ENCODE measurements at regions not wholly inside any gene's neighbourhood (a gene's known extent, or its start where the extent isn't known, plus 50 kb on each side); places are given as distances from the start of the nearest gene placed in this dataset.

DNA sequence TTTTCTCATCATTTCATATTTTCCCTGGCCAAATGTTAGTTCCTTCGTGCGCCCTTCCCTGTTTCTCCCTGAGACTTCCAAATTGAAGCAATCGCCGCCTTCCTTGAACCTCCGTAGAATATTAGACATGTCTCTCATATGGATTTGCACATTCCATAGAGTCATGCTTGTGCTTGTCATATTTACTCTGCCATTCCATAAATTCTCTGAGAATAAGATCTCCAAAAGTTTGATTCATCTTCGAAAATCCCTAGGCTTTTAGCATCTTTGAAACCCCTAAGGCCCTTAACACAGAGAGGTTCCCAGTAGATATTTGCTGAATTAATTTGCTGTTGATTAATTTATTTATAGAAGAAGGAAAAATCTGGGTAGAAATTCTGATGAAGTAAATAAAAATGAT lies 202.2 kb upstream of the PIK3C3 start:
- no peak for DNase-seq

DNA sequence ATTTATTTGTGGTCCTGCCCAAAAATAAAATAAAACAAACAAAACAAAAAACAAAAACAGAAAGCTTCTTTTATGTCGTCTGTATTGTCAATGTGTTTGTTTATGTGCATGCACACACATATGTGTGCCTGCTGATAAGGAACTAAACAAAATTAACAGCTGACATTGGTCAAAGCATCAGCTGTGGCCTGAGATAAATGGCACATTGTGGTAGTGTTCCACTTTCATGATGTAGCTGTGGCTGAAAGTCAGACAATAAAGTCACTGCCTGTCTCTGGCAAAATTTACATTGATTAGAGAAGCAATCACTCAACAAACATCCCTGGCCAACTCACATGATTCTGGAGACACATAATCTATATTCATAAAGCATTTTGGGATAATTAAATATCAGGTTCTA lies 203.4 kb upstream of the PIK3C3 start:
- DNase-seq, result no peak

DNA sequence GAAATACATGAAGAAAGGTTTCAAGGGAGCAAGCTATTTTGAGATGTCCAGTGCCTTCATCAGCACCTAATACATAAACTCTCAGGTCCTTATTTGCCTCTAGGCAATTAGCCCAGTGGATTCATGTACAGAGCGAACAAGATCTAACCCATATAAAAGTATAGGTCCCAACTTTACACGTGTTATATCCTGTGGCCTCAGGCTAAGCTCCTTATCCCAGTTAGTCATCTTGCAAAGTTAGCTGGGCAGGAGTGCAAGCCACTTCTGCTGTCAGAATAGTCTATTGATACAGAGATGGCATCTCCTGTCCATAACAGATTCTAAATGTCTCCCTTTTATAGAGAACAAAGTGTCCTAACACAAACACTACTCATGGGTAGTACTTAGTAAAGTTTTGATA lies 203.9 kb upstream of the PIK3C3 start:
- no peak for DNase-seq

DNA sequence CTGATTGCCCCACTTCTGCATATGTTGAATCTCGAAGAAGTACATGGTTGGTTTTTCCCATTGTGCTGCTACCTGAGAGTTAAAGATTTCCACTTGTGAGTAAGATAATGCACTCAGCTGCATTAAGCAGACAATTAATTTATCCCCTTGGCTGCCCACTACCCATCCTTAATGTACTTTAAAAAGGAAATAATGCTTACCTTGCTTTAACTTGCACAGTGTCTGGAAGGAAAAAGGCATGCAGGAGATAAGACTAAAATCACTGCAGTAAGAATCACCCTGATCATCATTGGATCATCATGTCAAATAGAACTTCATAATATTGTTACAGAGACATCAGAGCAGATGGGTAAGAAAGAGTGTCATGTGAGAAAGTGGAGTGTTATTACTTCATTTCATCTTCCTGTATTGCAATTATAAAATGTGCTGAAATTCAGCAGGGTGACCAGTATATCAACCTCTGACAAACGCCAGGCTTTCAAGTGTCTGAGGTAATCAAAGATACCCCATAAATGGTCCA lies 207.3 kb upstream of the PIK3C3 start:
- DNase-seq, result no peak

DNA sequence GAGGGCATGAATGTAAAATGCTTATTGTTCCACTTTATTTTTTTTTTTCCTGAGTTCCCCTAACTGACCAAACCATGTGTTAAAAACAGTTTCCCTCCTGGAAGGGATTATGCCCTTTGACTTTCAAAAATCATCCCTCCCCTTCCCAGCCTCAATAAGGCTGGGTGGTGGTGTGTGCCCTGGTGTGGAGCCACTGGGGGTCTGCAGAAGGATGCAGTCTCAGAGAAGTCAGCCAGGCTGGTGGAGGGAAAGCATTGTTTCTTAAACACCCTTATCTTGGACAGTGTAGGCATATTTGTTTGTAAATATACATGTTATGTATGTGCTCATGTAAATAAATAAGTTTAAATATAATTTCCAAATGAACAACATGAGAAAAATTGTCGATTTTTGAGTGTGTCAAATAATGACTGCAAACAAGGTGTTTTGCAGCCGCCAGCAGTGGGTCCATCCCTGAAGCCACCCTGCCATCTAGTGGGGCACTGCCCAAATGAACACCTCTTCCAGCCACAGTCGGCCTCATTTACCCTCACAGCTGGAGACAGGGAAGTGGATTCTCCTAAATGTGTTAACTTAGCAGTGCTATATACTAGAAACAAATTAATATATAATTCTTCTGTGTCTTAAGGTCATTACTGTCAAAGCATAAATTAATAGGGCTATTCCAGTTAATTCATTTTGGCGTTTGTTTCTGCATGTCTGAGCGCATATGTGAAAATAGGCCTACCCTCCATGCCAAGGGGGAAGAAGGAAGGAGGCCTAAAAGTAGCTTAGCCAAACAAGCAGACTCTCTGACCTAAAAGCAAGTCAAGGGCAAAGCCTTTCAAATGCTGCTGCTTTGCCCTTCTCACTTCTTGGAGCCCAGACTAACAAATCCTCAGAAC lies 209.6 kb upstream of the PIK3C3 start:
- DNase-seq, result no peak

DNA sequence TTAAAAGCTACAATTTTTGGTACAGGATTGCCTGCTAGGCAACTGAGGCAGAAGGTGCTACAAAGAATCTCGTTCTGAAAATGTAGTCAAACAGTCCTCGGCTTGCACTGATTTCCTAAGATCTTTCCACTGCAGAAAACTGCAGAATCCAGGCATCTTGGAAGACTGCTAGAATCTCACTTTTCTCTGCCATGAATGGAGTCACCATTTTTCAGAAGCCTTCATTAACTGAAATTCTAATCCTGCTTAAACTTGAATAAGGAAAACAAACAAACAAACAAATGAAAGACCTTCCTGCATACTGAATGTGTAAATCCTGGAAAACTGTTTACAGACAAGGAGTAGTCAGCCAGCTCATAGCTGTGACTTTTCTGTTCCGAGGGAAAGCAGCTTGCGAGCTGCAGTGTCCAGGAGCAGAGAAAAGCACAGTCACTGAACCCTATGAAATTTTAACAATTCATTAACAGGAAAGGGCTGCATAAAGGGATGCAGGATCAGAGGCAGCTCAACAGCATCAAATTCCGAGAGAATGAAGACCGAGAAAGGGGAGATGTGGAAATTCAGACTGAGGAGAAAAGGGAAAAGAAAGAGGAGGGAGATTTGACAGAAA lies 210.5 kb upstream of the PIK3C3 start:
- no peak for DNase-seq

DNA sequence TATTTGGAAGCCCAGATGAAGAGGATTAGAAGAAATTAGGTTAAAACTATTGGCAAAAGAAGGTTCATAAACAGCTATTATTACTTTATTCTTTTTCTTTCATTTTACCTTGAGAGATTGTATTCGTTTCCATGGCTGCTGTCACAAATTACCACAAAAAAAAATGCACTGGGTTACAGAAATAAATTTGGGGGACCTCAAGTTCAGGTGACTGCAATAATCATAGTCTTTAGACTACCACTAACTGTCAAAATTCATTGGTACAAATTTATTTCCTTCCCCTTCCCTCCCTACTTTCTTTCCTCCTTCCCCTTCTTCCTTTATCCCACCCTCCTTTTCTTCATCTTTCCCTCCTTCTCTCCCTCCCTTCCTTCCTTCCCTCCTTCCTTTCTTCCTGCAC lies 217.8 kb upstream of the PIK3C3 start:
- DNase-seq, result no peak

DNA sequence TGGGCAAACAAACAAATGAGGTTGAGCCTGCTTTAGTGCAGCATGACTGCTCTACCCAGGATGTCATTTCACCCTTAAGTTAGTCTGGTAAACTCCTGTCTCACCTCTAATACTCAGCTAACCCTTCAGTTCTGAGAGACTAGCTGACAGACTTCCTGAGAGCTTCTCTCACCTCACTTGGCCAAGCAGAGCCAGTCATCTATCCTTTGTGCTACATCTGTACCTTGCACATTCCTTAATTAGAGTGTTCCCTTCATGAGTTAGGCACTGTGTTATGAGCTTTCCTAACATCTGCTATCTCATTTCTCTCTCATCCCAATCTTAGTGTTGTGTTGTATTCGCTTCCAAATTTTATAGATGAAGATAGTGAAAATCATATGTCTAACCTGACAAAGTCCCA lies 220.1 kb upstream of the PIK3C3 start:
- DNase-seq, result no peak

DNA sequence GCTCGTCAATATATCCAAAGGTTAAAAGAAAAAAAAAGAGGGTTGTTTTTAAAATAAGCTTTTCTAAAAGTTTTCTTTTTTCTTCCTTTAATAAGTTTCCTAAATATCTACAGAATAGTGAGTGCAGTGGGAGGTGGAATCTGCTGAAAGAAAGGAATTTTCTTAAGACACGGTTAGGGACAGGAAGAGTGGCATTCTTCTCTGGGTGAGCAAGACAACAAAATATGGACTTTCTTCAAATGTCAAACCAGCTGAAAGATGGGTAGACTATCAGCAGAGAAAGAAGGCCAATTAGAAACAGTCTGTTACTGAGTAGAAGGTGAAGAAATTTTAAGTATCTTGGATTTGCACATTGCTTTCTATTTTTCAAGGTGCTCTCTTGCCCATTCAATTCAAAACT lies 222.7 kb upstream of the PIK3C3 start:
- DNase-seq, result no peak

DNA sequence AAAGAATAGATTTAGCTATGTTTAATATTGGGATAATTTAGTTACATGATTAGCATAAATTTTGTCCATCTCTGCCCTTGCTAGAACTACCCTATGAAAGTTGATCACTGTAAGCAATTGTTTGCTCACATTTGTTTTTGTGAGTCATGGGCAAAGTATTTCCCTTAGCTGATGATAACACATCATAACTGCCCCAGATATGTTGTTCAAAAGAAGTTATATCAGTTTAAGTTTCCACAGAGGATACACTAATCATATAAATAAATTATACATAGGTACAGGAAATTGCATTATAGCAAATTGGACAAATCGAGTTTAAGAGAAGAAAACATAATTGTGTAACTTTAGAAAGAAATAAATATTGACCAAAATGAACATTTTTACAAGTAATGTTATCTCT lies 223.2 kb upstream of the PIK3C3 start:
- DNase-seq, result no peak

DNA sequence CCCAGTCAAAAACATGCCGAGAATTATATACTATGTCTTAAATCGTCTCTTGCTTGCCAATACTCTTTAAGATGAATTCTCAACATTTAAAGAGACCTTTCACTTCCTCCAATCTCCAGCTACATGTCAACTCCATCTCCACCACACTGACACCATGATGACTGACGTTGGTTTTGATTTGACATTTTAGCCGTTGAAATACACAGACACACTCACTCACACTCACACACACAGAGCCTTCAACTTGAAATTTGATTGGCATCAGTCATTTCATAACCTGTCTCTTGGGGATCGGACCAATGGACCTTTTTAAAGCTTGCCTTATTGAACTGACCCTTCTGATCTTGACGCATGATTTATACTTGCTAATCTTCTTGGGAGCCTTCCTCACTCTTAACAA lies 230.8 kb upstream of the PIK3C3 start:
- DNase-seq, result no peak

DNA sequence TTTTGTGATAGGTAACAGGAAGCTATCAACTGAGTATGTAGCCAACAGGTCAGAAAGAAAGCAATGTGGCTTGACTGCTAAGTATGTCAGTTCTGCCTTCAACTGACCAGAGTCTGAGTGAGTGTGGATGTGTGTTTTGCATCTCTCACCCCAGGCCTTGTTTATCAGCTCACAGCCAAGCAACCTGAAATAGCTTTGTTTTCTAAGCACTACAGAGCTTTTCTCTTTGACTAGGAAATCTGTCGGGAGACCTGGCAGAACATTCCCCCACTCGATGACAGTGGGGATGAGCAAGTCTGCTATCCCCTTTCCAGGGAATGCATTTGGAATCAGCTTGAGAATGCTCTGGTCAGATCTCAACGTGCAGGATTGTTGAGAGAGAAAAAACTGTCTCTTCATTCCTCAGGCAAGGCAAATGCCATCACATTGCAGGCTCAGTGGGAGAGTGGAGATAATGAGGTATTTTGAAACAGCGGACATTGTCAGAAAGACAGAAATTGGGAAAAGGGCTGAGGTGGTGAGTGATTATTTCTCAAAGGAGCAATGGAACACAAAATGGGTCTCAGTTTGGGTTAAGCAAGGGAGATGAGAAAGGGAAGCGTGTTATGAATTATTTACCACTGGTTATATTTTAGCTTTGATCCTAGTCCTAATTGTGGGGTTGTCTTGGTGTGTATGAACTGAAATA lies 233.8 kb upstream of the PIK3C3 start:
- DNase-seq, result no peak

DNA sequence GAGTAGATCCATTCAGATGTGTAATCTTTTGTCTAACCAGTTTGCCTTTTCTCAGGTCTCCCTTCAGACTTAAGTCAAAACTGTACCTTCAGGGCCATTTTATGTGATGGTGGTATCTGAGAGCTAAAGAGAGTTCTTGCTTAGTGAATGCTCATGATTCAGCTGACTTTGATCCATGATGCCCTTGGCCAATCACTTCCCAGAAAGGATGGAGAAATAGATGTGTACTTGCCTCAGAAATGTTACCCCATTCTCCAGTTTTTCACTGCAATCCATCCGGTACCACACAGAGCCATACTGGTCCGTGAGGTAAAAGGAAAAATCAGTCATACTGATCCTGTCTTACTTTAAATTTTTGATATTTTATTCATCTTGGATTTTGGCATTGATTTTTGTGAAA lies 234.8 kb upstream of the PIK3C3 start:
- DNase-seq, result no peak

DNA sequence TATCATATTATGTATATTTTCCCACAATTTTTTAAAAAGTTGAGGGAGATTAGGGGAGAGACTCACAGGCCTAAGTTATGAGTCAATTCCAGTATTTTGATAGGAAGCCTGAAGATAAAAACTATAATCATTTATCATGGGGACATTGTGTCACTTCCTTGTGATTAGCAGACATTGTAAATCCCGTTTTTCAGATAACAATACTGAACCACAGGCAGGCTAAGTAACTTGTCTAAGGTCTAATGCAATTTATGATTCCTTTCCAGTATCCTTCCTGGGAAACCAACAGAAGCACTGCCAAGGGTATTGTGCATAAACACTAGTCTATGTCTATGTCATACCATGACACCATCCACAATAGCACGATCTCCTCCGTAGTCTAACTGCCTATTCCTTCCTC lies 235.2 kb upstream of the PIK3C3 start:
- DNase-seq, result no peak

DNA sequence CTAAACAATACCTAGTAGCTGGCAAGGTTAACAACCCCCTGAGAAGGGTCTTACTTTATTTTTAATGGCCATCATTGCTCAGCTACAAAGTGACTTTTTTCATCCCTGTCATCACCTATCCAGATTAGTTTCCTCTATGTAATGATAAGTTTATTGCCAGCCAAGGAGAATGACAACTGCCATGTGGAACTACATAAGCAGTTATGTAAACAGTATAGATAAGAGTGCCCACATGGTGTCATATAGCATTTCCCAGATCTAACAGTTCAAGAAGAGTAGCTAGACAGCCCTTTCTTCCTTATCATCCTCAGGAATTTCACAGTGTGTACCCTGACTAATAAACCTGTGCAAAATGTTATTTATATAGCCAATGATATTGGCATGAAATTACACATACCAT lies 240.2 kb upstream of the PIK3C3 start:
- DNase-seq, result no peak

DNA sequence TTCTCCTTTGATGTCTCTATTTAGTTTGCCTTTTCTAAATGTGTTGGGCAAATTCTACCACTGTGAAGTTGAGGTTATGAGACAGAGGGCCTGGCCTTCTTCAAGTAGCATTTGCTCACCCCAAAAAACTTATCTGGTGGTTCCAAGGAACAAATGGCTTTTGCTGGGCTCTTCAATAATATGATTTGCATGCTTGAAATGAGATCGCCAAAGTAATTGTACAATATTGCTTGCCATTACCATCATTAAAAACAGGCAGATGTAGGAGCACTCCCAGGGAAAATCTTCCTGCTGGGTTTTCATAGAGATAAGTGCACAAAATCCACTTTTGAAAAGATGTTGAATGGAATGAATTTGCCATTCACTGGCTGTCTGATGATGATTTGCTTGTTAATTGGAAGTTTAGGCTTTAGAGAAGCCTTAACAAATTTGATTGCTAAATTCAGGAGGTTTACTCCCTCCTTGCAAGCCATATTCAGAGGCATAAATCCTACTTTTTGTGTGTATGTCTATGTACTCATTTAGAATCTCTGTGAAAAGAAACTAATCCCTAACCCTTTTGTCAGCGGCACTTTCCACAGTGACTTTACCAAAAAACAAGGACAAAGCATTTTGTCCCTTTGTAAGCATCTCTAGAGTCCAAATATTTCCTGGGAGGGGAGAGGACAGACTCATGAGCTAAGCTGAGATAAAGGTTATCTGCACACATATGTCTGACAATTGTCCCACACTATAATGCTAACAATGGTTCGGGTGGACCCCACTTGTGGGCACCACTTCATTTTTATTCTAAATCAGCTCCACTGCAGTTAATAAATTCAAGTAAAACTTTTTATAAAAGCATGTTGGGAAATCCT lies 240.8 kb upstream of the PIK3C3 start:
- no peak for DNase-seq

DNA sequence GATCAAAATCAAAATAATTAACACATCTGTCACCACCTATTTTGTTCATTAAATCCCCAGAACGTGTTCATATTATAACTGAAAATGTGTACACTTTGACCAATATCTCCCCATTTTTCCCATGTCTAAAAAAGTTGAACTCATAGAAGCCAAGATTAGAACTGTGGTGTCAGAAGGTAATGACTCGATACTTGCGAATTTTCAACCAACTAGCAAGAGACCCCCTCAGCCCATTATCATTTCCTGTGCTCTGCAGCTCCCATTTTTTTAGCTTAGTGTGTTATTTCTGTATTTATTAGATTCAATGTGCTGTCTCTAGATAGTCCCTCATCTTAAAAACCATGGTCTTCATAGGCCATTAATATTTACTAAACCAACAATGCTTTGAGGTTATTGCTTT lies 248.7 kb upstream of the PIK3C3 start:
- DNase-seq, result no peak

DNA sequence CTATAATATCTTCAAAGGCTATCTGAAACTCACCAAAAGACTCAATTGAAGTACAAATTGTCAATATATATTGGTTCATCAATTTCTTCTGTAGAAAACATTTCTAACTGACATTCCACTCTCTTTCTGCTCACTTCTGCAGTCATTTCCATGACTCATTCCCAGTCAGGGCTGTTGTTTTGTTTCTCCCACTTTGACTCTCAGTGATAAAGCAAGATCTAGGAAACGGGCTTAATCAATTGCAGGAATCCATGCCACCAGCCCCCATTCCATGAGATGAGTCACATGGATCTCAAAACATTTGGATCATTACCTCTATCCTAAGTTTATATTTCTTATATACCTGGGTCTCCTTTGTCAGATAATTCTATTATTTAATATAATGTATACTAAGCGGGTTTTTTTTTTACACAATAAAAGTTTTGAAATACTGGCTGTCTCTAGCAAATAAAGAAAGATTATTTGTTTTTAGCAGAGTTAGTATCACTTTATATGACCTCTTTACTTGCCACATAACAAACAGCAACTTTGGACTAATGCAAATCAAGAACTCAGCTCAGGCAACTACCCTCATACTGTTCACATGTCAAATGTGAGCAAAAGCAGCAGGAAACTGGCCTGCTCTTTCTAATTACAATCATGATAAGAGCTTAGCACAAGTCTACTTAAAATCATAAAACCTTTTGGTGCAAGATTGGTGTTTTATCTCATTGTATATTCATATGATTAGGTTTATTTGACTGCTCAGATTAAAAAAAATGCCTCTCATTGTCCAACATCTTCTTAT lies 251.1 kb upstream of the PIK3C3 start:
- DNase-seq, result no peak

DNA sequence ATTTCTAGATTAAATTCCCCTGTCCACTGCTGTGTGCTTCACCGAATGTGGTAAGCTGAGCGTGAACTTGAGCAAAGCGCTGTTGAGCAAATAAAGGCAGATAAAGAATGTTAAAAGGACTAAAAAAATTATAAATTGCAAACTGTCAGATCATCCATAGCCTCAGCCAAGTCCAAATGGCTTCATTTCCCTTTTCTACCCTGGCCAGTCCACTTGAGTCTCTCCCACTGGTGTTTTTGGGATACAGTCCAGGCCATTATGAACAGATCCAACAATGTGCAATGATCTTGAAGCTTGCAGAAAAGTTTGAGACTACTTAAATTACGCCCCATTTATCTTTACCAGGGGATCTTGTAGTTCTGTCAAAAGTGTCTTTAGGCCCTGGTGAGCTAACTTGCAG lies 254.6 kb upstream of the PIK3C3 start:
- DNase-seq, result no peak

DNA sequence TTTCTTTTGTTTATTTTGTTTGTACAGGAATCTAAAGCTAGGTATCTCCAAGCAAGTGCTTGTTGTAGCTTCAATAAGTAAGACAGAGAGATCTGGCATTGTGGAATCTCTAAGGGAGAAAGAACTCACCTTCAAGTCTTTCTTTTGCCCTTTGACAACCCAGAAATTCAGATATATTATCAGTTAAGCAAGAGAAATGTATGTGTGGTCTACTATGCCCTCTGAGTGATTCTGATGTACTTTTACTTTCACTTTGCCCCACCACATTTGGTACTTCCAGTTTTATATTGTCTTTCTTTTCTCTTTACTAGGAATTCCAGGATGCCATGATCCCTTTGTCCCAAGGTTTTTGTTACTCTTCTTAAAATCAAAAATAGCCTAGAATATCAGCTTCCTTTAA lies 259.6 kb upstream of the PIK3C3 start:
- no peak for DNase-seq

DNA sequence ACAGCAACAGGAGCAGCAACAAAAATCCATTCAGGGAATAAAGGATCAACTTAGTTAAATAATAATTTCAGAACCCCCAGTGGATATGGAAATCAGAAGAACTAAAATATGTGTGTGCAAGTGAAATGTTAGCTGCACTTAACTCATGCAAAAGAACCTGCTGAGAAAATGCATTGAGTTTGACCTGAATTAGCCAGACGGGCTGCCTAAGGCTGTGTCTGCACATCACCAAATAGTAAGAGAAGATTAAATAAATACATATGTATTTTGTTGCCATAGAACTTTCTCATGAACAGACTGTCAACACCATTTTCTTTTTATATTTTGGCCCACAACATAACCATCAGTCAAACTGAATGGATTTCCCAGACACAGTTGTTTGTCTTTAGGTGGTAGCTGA lies 262.0 kb upstream of the PIK3C3 start:
- no peak for DNase-seq
